GM23338 (cell line): ENCODE measurements at regions not wholly inside any gene's neighbourhood (a gene's known extent, or its start where the extent isn't known, plus 50 kb on each side); places are given as distances from the start of the nearest gene placed in this dataset.

Experiments
- ATAC-seq: fragments of 200-7000 bp; cut with Tn5 transposase; 3 replicates; pipeline ENCODE4 v1.9.1; 2020
- DNase-seq: peaks from one replicate; pipeline ENCODE4 v3.0.0-alpha.2; 2015; ENCODE audit warnings: low spot score
- H2AFZ ChIP-seq: fragments of 200-600 bp; sonication (generic); 2 replicates; pipeline ENCODE4 v1.8.0; 2016; ENCODE audit warnings: antibody characterized with exemption, mild to moderate bottlenecking, moderate library complexity
- H3F3A ChIP-seq: fragments of 200-600 bp; sonication (generic); replicated peaks from 2 replicates; pipeline ENCODE4 v1.8.0; 2017; ENCODE audit warnings: antibody characterized with exemption, mixed run types, low read depth
- H3K27ac ChIP-seq: fragments of 200-600 bp; sonication (generic); 2 replicates; pipeline ENCODE4 v1.6.1; 2016; ENCODE audit warnings: low read depth
- H3K27me3 ChIP-seq: fragments of 200-600 bp; sonication (generic); 2 replicates; pipeline ENCODE4 v1.8.0; 2016; ENCODE audit warnings: mild to moderate bottlenecking, mixed run types, moderate library complexity; ENCODE audit not compliant: insufficient read depth
- H3K36me3 ChIP-seq: fragments of 200-600 bp; sonication (generic); 2 replicates; pipeline ENCODE4 v1.8.0; 2016; ENCODE audit warnings: mild to moderate bottlenecking; ENCODE audit not compliant: insufficient read depth
- H3K4me1 ChIP-seq: fragments of 200-600 bp; sonication (generic); 2 replicates; pipeline ENCODE4 v1.8.0; 2016; ENCODE audit warnings: mild to moderate bottlenecking, moderate library complexity; ENCODE audit not compliant: insufficient read depth
- H3K4me2 ChIP-seq: fragments of 200-600 bp; sonication (generic); 2 replicates; pipeline ENCODE4 v1.7.1; 2017; ENCODE audit warnings: mixed run types
- H3K4me3 ChIP-seq: fragments of 200-600 bp; sonication (generic); 2 replicates; pipeline ENCODE4 v1.6.1; 2016; ENCODE audit warnings: mixed run types
- H3K79me2 ChIP-seq: fragments of 200-600 bp; sonication (generic); replicated peaks from 2 replicates; pipeline ENCODE4 v1.8.0; 2017; ENCODE audit warnings: mild to moderate bottlenecking; ENCODE audit not compliant: insufficient read depth
- H3K9me2 ChIP-seq: fragments of 200-600 bp; sonication (generic); 2 replicates; pipeline ENCODE4 v1.8.0; 2017; ENCODE audit not compliant: insufficient read depth
- H4K20me1 ChIP-seq: fragments of 200-600 bp; sonication (generic); replicated peaks from 2 replicates; pipeline ENCODE4 v1.8.0; 2017; ENCODE audit warnings: mild to moderate bottlenecking; ENCODE audit not compliant: insufficient read depth
- H3K27ac Mint-ChIP-seq: 2 replicates; pipeline ENCODE4 v1.8.0; 2020; ENCODE audit warnings: inconsistent platforms, mild to moderate bottlenecking, moderate library complexity, mixed read lengths
- H3K27me3 Mint-ChIP-seq: 3 replicates; pipeline ENCODE4 v1.8.0; 2022; ENCODE audit warnings: low read depth, mild to moderate bottlenecking, moderate library complexity, mixed read lengths, inconsistent platforms; ENCODE audit not compliant: insufficient read depth, poor library complexity
- H3K36me3 Mint-ChIP-seq: 3 replicates; pipeline ENCODE4 v1.8.0; 2021; ENCODE audit warnings: low read depth, mild to moderate bottlenecking, inconsistent platforms, moderate library complexity, mixed read lengths
- H3K4me1 Mint-ChIP-seq: 3 replicates; pipeline ENCODE4 v1.8.0; 2020; ENCODE audit warnings: mild to moderate bottlenecking, inconsistent platforms, mixed read lengths
- H3K4me3 Mint-ChIP-seq: 3 replicates; pipeline ENCODE4 v1.8.0; 2021; ENCODE audit warnings: moderate library complexity, mild to moderate bottlenecking, inconsistent platforms, mixed read lengths
- H3K9me3 Mint-ChIP-seq: 3 replicates; pipeline ENCODE4 v1.8.0; 2020; ENCODE audit warnings: moderate library complexity, mild to moderate bottlenecking, inconsistent platforms, mixed read lengths
- CREB1 ChIP-seq: fragments of 250-450 bp; sonication (Bioruptor Pico); IDR thresholded peaks from 2 replicates; pipeline ENCODE4 v1.5.0; 2020; ENCODE audit warnings: low read depth, mild to moderate bottlenecking, moderate library complexity
- EZH2 ChIP-seq: fragments of 200-600 bp; sonication (generic); IDR thresholded peaks from one replicate; pipeline ENCODE4 v1.8.0; 2017; ENCODE audit warnings: antibody characterized with exemption, mild to moderate bottlenecking, low read depth; ENCODE audit not compliant: unreplicated experiment
- EZH2phosphoT487 ChIP-seq: fragments of 200-600 bp; sonication (generic); IDR thresholded peaks from one replicate; pipeline ENCODE4 v1.8.1; 2018; ENCODE audit warnings: antibody characterized with exemption; ENCODE audit not compliant: unreplicated experiment
- JUNB ChIP-seq: IDR thresholded peaks from one replicate; pipeline ENCODE4 v1.6.1; 2016; ENCODE audit warnings: antibody characterized with exemption; ENCODE audit not compliant: unreplicated experiment
- NANOG ChIP-seq: IDR thresholded peaks from 2 replicates; pipeline ENCODE4 v1.6.1; 2016; ENCODE audit warnings: antibody characterized with exemption, borderline replicate concordance
- POLR2AphosphoS5 ChIP-seq: IDR thresholded peaks from 2 replicates; pipeline ENCODE4 v1.6.1; 2016; ENCODE audit warnings: antibody characterized with exemption, low read depth
- STAT1 ChIP-seq: IDR thresholded peaks from one replicate; pipeline ENCODE4 v1.6.1; 2016; ENCODE audit warnings: antibody characterized with exemption; ENCODE audit not compliant: unreplicated experiment
- ZNF114 ChIP-seq: fragments of 250-450 bp; sonication (Bioruptor Pico); IDR thresholded peaks from 2 replicates; pipeline ENCODE4 v1.5.0; 2020; ENCODE audit warnings: mild to moderate bottlenecking, moderate library complexity
- ZNF331 ChIP-seq: fragments of 250-450 bp; sonication (Bioruptor Pico); IDR thresholded peaks from 2 replicates; pipeline ENCODE4 v1.5.0; 2020; ENCODE audit warnings: low read depth, mild to moderate bottlenecking, moderate library complexity
- TF ChIP-seq, protein P1 (sequence below): fragments of 250-450 bp; sonication (Bioruptor Pico); IDR thresholded peaks from 2 replicates; pipeline ENCODE4 v1.5.0; 2020; ENCODE audit warnings: mild to moderate bottlenecking, moderate library complexity
- TF ChIP-seq, protein P2 (sequence below), 2 experiments: fragments of 200-600 bp in 1 of 2; sonication (generic) in 1 of 2; conservative IDR thresholded peaks; 2 replicates each; pipeline versions ENCODE4 v1.5.1 to v1.6.1; 2016 to 2017; ENCODE audit warnings: antibody characterized with exemption in 2 of 2, low read depth in 2 of 2, mild to moderate bottlenecking in 2 of 2, moderate library complexity in 1 of 2
- TF ChIP-seq, protein P3 (sequence below): IDR thresholded peaks from 2 replicates; pipeline ENCODE4 v1.6.1; 2016; ENCODE audit warnings: antibody characterized with exemption
- TF ChIP-seq, protein P4 (sequence below): IDR thresholded peaks from one replicate; pipeline ENCODE4 v1.6.1; 2018; ENCODE audit warnings: antibody characterized with exemption; ENCODE audit not compliant: unreplicated experiment

DNA sequence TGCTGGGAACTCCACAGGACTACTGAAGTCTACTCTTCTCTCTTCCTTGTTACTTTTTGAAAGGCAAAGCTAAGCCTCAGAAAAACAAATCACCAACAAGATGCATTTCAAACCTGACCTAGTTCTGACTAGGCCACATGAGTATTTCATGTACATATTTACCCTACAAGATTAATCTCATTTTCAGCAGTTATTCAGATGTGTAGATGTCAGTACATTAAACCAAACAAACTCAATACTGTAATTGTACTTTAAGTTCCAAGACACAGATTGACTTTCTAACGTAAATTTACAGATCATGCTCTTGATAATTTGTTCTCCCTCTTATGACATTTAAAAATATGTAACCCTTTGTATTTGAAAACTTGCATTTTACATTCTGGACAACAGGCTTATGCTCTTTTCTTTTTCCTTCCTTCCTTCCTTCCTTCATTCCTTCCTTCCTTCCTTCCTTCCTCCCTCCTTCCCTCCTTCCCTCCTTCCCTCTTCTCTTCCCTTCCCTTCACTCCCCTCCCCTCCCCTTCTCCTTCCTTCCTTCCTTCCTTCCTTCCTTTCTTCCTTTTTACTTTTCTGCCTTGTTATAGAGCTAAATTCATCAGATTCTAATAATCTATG is 1653.4 kb downstream of the EFNA5 start:
- Histone ChIP-seq H4K20me1 (no peaks in the 10 kb centered on the region), H3F3A (no peaks in the 10 kb centered on the region), H3K4me3 (no peak overlapping the region), H3K9me2 (no peaks in the 10 kb centered on the region), H2AFZ (no peak overlapping the region), H3K4me1 (peaks cover 7% of the 10 kb centered on the region), H3K79me2 (no peaks in the 10 kb centered on the region), H3K27ac (no peak overlapping the region), H3K27me3 (no peaks in the 10 kb centered on the region), H3K4me2 (no peak overlapping the region), H3K36me3 (no peaks in the 10 kb centered on the region)
- peak; percentile 11 for DNase-seq
- H3K4me1 Mint-ChIP-seq = peaks cover 36% of the 10 kb centered on the region
- ATAC-seq = peak; percentile 36
- TF ChIP-seq, protein P1, sequence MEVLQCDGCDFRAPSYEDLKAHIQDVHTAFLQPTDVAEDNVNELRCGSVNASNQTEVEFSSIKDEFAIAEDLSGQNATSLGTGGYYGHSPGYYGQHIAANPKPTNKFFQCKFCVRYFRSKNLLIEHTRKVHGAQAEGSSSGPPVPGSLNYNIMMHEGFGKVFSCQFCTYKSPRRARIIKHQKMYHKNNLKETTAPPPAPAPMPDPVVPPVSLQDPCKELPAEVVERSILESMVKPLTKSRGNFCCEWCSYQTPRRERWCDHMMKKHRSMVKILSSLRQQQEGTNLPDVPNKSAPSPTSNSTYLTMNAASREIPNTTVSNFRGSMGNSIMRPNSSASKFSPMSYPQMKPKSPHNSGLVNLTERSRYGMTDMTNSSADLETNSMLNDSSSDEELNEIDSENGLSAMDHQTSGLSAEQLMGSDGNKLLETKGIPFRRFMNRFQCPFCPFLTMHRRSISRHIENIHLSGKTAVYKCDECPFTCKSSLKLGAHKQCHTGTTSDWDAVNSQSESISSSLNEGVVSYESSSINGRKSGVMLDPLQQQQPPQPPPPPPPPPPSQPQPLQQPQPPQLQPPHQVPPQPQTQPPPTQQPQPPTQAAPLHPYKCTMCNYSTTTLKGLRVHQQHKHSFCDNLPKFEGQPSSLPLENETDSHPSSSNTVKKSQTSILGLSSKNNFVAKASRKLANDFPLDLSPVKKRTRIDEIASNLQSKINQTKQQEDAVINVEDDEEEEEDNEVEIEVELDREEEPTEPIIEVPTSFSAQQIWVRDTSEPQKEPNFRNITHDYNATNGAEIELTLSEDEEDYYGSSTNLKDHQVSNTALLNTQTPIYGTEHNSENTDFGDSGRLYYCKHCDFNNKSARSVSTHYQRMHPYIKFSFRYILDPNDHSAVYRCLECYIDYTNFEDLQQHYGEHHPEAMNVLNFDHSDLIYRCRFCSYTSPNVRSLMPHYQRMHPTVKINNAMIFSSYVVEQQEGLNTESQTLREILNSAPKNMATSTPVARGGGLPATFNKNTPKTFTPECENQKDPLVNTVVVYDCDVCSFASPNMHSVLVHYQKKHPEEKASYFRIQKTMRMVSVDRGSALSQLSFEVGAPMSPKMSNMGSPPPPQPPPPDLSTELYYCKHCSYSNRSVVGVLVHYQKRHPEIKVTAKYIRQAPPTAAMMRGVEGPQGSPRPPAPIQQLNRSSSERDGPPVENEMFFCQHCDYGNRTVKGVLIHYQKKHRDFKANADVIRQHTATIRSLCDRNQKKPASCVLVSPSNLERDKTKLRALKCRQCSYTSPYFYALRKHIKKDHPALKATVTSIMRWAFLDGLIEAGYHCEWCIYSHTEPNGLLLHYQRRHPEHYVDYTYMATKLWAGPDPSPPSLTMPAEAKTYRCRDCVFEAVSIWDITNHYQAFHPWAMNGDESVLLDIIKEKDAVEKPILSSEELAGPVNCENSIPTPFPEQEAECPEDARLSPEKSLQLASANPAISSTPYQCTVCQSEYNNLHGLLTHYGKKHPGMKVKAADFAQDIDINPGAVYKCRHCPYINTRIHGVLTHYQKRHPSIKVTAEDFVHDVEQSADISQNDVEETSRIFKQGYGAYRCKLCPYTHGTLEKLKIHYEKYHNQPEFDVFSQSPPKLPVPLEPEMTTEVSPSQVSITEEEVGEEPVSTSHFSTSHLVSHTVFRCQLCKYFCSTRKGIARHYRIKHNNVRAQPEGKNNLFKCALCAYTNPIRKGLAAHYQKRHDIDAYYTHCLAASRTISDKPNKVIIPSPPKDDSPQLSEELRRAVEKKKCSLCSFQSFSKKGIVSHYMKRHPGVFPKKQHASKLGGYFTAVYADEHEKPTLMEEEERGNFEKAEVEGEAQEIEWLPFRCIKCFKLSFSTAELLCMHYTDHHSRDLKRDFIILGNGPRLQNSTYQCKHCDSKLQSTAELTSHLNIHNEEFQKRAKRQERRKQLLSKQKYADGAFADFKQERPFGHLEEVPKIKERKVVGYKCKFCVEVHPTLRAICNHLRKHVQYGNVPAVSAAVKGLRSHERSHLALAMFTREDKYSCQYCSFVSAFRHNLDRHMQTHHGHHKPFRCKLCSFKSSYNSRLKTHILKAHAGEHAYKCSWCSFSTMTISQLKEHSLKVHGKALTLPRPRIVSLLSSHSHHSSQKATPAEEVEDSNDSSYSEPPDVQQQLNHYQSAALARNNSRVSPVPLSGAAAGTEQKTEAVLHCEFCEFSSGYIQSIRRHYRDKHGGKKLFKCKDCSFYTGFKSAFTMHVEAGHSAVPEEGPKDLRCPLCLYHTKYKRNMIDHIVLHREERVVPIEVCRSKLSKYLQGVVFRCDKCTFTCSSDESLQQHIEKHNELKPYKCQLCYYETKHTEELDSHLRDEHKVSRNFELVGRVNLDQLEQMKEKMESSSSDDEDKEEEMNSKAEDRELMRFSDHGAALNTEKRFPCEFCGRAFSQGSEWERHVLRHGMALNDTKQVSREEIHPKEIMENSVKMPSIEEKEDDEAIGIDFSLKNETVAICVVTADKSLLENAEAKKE (CRISPR knock-in tag) = no peak
- no peak for TF ChIP-seq ZNF331 (CRISPR knock-in tag)
- TF ChIP-seq, protein P2, sequence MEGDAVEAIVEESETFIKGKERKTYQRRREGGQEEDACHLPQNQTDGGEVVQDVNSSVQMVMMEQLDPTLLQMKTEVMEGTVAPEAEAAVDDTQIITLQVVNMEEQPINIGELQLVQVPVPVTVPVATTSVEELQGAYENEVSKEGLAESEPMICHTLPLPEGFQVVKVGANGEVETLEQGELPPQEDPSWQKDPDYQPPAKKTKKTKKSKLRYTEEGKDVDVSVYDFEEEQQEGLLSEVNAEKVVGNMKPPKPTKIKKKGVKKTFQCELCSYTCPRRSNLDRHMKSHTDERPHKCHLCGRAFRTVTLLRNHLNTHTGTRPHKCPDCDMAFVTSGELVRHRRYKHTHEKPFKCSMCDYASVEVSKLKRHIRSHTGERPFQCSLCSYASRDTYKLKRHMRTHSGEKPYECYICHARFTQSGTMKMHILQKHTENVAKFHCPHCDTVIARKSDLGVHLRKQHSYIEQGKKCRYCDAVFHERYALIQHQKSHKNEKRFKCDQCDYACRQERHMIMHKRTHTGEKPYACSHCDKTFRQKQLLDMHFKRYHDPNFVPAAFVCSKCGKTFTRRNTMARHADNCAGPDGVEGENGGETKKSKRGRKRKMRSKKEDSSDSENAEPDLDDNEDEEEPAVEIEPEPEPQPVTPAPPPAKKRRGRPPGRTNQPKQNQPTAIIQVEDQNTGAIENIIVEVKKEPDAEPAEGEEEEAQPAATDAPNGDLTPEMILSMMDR (conservative IDR thresholded peaks at IDR 0.05; ENCODE audit: low read depth in 2 of 2) = no peak
- TF ChIP-seq, protein P3, sequence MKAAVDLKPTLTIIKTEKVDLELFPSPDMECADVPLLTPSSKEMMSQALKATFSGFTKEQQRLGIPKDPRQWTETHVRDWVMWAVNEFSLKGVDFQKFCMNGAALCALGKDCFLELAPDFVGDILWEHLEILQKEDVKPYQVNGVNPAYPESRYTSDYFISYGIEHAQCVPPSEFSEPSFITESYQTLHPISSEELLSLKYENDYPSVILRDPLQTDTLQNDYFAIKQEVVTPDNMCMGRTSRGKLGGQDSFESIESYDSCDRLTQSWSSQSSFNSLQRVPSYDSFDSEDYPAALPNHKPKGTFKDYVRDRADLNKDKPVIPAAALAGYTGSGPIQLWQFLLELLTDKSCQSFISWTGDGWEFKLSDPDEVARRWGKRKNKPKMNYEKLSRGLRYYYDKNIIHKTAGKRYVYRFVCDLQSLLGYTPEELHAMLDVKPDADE = no peak
- TF ChIP-seq EZH2 = no peak
- no peak for TF ChIP-seq EZH2phosphoT487
- no peak for TF ChIP-seq NANOG
- no peak for TF ChIP-seq JUNB
- TF ChIP-seq, protein P4, sequence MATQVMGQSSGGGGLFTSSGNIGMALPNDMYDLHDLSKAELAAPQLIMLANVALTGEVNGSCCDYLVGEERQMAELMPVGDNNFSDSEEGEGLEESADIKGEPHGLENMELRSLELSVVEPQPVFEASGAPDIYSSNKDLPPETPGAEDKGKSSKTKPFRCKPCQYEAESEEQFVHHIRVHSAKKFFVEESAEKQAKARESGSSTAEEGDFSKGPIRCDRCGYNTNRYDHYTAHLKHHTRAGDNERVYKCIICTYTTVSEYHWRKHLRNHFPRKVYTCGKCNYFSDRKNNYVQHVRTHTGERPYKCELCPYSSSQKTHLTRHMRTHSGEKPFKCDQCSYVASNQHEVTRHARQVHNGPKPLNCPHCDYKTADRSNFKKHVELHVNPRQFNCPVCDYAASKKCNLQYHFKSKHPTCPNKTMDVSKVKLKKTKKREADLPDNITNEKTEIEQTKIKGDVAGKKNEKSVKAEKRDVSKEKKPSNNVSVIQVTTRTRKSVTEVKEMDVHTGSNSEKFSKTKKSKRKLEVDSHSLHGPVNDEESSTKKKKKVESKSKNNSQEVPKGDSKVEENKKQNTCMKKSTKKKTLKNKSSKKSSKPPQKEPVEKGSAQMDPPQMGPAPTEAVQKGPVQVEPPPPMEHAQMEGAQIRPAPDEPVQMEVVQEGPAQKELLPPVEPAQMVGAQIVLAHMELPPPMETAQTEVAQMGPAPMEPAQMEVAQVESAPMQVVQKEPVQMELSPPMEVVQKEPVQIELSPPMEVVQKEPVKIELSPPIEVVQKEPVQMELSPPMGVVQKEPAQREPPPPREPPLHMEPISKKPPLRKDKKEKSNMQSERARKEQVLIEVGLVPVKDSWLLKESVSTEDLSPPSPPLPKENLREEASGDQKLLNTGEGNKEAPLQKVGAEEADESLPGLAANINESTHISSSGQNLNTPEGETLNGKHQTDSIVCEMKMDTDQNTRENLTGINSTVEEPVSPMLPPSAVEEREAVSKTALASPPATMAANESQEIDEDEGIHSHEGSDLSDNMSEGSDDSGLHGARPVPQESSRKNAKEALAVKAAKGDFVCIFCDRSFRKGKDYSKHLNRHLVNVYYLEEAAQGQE = no peak
- TF ChIP-seq POLR2AphosphoS5 = no peak
- TF ChIP-seq CREB1 = no peak
- TF ChIP-seq STAT1 = no peak
- TF ChIP-seq ZNF114 (CRISPR knock-in tag) = no peak
- no peak overlapping the region for H3K4me3 Mint-ChIP-seq
- no peaks in the 10 kb centered on the region for H3K9me3 Mint-ChIP-seq
- no peak overlapping the region; the same call in 1 of the 2 replicates for H3K27ac Mint-ChIP-seq
- H3K27me3 Mint-ChIP-seq = no peaks in the 10 kb centered on the region
- H3K36me3 Mint-ChIP-seq = no peaks in the 10 kb centered on the region; the same call in 2 of the 3 replicates
